ENCODE measurements at regions not wholly inside any gene's neighbourhood (a gene's known extent, or its start where the extent isn't known, plus 50 kb on each side); places are given as distances from the start of the nearest gene placed in this dataset.

- no peak for TF ChIP-seq CTCF (IDR thresholded peaks at IDR 0.05; ENCODE audit: low read length)
- no peak for TF ChIP-seq EZH2 (optimal IDR thresholded peaks at IDR 0.05; ENCODE audit: low read depth, low read length)
Observed at GRCh38 chr20:19016140-19016497, 196.3 kb upstream of the SLC24A3 start.

Measured in MM.1S (cell line).